ENCODE measurements at regions not wholly inside any gene's neighbourhood (a gene's known extent, or its start where the extent isn't known, plus 50 kb on each side); places are given as distances from the start of the nearest gene placed in this dataset.

GRCh38 chr7:63112764-63113712 lies 885.6 kb upstream of the ZNF722 start:
- no peak for TF ChIP-seq MAX (IDR thresholded peaks at IDR 0.05; ENCODE audit: low read depth, low read length)
- TF ChIP-seq CTCF (IDR thresholded peaks at IDR 0.05; ENCODE audit: low read depth, low read length) = peak; percentile 12
- no peak for TF ChIP-seq MYC (IDR thresholded peaks at IDR 0.05; ENCODE audit: low read depth, low read length)
- TF ChIP-seq POLR2A (IDR thresholded peaks at IDR 0.05; ENCODE audit: extremely low read depth, insufficient read length) = no peak
- no peak overlapping the region for H3K4me3 ChIP-seq (ENCODE audit: low read depth, low read length)
- DNase-seq (ENCODE audit: low read depth) = no peak

- DNase-seq (ENCODE audit: low read depth) = no peak
- H3K4me3 ChIP-seq (ENCODE audit: low read depth, low read length) = no peak overlapping the region
- no peak for TF ChIP-seq MYC (IDR thresholded peaks at IDR 0.05; ENCODE audit: low read depth, low read length)
- TF ChIP-seq CTCF (IDR thresholded peaks at IDR 0.05; ENCODE audit: low read depth, low read length) = no peak
- TF ChIP-seq POLR2A (IDR thresholded peaks at IDR 0.05; ENCODE audit: extremely low read depth, insufficient read length) = no peak
- TF ChIP-seq MAX (IDR thresholded peaks at IDR 0.05; ENCODE audit: low read depth, low read length) = no peak
Measured at GRCh38 chr7:63113713-63114285, 884.9 kb upstream of the ZNF722 start.

- TF ChIP-seq MYC (IDR thresholded peaks at IDR 0.05; ENCODE audit: low read depth, low read length) = no peak
- no peak for TF ChIP-seq CTCF (IDR thresholded peaks at IDR 0.05; ENCODE audit: low read depth, low read length)
- no peak for TF ChIP-seq MAX (IDR thresholded peaks at IDR 0.05; ENCODE audit: low read depth, low read length)
- TF ChIP-seq POLR2A (IDR thresholded peaks at IDR 0.05; ENCODE audit: extremely low read depth, insufficient read length) = no peak
- no peak for DNase-seq (ENCODE audit: low read depth)
- no peak overlapping the region for H3K4me3 ChIP-seq (ENCODE audit: low read depth, low read length)
Measured at GRCh38 chr7:63114371-63114985, 884.2 kb upstream of the ZNF722 start.
